IPS-20b (cell line): ENCODE measurements at regions not wholly inside any gene's neighbourhood (a gene's known extent, or its start where the extent isn't known, plus 50 kb on each side); places are given as distances from the start of the nearest gene placed in this dataset.
"Not testable (repeated sequence)": the region's sequence is repeated elsewhere in the genome, so short reads cannot be mapped to it uniquely, and the experiment has no call there.

Source experiments
- H3K27ac ChIP-seq: one replicate; pipeline ENCODE4 v1.5.1; 2013; ENCODE audit warnings: low read length
- H3K27me3 ChIP-seq: 2 replicates; pipeline ENCODE4 v1.6.1; 2013; ENCODE audit warnings: mild to moderate bottlenecking, low read length, inconsistent platforms; ENCODE audit not compliant: insufficient read depth
- H3K36me3 ChIP-seq: 2 replicates; pipeline ENCODE4 v1.6.1; 2013; ENCODE audit warnings: low read depth, mild to moderate bottlenecking, inconsistent platforms, low read length, moderate library complexity; ENCODE audit not compliant: insufficient read depth
- H3K4me1 ChIP-seq: 2 replicates; pipeline ENCODE4 v1.6.1; 2013; ENCODE audit warnings: mild to moderate bottlenecking, control low read depth, inconsistent platforms, low read length, moderate library complexity; ENCODE audit not compliant: insufficient read depth
- H3K4me3 ChIP-seq: 2 replicates; pipeline ENCODE4 v1.5.1; 2013; ENCODE audit warnings: mild to moderate bottlenecking, low read length, inconsistent platforms
- H3K9ac ChIP-seq: 2 replicates; pipeline ENCODE4 v1.6.1; 2013; ENCODE audit warnings: low read depth, mild to moderate bottlenecking, inconsistent platforms, low read length, moderate library complexity
- H3K9me3 ChIP-seq: 2 replicates; pipeline ENCODE4 v1.6.1; 2013; ENCODE audit warnings: mild to moderate bottlenecking, low read depth, low read length, inconsistent platforms; ENCODE audit not compliant: insufficient read depth

DNA sequence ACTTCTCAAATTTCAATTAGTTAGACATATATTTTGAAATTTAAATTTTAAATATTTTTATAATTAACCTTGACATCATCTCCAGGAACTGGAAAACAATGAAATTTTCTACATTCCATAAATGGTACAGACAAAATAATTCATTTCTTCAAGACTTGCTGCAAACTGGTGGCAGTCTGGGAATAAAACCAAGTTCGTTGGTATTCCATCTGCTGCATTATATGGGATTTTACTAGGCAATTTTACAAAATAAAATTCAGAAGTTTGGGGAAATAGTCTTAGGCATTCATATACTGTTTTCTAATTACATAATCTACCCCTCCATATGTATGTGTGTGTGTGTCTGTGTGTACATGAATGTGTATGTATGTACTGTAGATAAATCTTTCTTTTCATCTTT is 984.6 kb upstream of the KCND2 start:
- no peak overlapping the region for H3K4me3 ChIP-seq
- no peaks in the 10 kb centered on the region for H3K27me3 ChIP-seq
- H3K4me1 ChIP-seq: no peaks in the 10 kb centered on the region
- H3K9me3 ChIP-seq: no peaks in the 10 kb centered on the region
- no peaks in the 10 kb centered on the region for H3K36me3 ChIP-seq
- H3K27ac ChIP-seq: no peak overlapping the region
- H3K9ac ChIP-seq: no peak overlapping the region

DNA sequence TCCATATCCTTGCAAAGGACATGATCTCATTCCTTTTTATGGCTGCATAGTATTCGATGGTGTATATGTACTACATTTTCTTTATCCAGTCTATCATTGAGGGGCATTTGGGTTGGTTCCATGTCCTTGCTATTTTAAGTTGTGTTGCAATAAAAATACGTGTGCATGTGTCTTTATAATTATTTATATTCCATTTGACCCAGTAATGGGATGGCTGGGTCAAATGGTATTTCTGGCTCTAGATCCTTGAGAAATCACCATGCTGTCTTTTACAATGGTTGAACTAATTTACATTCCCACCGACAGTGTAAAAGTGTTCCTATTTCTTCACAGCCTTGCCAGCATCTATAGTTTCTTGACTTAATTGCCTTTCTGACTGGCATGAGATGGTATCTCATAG is 972.6 kb upstream of the KCND2 start:
- not testable (repeated sequence) for H3K27me3 ChIP-seq, H3K9ac ChIP-seq, H3K4me1 ChIP-seq, H3K27ac ChIP-seq, H3K4me3 ChIP-seq, H3K9me3 ChIP-seq, H3K36me3 ChIP-seq

GRCh38 chr7:119320316-119320715 is 952.7 kb upstream of the KCND2 start:
- Histone ChIP-seq H3K4me1 (no peaks in the 10 kb centered on the region), H3K4me3 (no peak overlapping the region), H3K9me3 (no peaks in the 10 kb centered on the region), H3K36me3 (no peaks in the 10 kb centered on the region), H3K27me3 (no peaks in the 10 kb centered on the region), H3K27ac (no peak overlapping the region), H3K9ac (no peak overlapping the region)

DNA sequence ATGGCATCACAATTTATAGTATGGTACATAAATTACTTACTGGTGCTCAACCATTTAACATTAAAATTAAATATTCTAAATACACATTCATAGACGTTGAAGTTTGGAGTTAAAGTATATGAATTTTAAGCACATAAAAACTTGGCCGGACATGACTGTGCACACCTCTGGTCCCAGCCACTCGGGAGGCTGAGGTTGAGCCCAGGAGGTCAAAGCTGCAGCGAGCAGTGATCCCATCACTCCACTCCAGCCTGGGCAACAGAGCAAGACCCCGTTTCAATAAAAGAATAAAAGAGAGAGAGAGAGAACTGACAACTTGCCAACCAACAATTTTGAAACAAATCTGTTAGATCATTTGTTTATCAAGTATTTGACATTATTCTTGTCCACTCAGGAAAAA is 943.3 kb upstream of the KCND2 start:
- Histone ChIP-seq H3K4me1 (no peaks in the 10 kb centered on the region), H3K27ac (no peak overlapping the region)

DNA sequence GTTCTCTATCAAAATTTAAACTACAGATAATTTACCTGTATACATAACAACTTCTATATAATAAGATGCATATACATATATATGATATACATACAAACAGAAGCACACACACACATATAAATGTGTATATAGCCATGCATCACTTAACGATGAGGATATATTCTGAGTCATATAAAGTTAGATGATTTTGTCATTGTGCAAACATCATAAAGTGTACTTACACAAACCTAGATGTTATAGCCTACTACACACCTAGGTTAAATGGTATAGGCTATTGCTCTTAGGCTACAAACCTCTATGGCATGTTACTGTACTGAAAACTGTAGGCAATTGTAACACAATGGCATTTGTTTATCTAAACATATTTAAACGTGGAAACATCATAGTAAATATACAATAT is 937.6 kb upstream of the KCND2 start:
- no peak overlapping the region for H3K9ac ChIP-seq
- no peaks in the 10 kb centered on the region for H3K36me3 ChIP-seq
- no peaks in the 10 kb centered on the region for H3K27me3 ChIP-seq
- no peaks in the 10 kb centered on the region for H3K9me3 ChIP-seq
- no peak overlapping the region for H3K27ac ChIP-seq
- H3K4me1 ChIP-seq: no peaks in the 10 kb centered on the region
- H3K4me3 ChIP-seq: no peak overlapping the region

More for the DNA sequence above, 943.3 kb upstream of the KCND2 start:
- Histone ChIP-seq H3K27me3 (no peaks in the 10 kb centered on the region), H3K4me3 (no peak overlapping the region), H3K36me3 (no peaks in the 10 kb centered on the region), H3K9ac (no peak overlapping the region), H3K9me3 (no peaks in the 10 kb centered on the region)

GRCh38 chr7:119341822-119342221 is 931.2 kb upstream of the KCND2 start:
- no peak overlapping the region for H3K9ac ChIP-seq
- H3K4me3 ChIP-seq: no peak overlapping the region
- no peaks in the 10 kb centered on the region for H3K9me3 ChIP-seq
- H3K4me1 ChIP-seq: no peaks in the 10 kb centered on the region
- no peaks in the 10 kb centered on the region for H3K27me3 ChIP-seq
- H3K27ac ChIP-seq: no peak overlapping the region
- no peaks in the 10 kb centered on the region for H3K36me3 ChIP-seq

DNA sequence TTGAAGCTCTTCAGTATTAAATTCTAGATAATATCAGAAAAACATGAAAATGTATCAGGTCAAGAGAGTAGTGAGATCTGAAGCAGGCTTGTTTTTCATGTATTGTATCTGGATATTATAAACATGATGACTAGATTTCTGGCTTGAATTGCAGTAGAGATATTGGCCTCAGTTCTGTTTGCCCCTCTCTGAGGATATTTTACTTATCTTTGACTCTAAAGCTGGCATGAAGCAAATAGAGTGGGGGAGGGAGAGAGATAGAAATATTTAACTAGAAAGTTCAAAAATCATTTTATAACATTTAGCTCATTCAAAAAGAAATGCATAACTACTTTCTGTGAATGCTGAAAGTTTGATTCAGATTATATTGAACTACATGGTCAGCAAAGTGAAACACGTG is 929.7 kb upstream of the KCND2 start:
- H3K36me3 ChIP-seq: no peaks in the 10 kb centered on the region
- H3K9ac ChIP-seq: no peak overlapping the region
- H3K4me3 ChIP-seq: no peak overlapping the region
- no peaks in the 10 kb centered on the region for H3K4me1 ChIP-seq
- H3K9me3 ChIP-seq: no peaks in the 10 kb centered on the region
- no peaks in the 10 kb centered on the region for H3K27me3 ChIP-seq
- no peak overlapping the region for H3K27ac ChIP-seq

DNA sequence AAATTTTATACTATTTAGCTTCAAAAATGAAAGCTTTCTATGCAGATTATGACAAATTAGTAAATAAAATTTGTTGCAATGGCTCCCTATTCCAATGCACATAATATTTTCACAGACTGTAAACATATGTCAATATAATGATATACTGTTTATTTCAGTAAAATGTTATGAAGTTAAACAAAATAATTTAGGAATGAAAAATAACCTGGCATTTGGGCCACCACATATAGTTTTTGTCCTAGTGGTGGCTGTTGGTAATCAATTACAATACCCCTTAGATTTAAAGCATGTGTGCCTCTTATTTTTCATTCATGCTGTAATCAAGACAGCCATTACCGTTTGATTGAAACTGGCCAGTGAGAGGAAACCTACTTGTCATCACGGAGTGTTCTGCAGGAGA is 928.5 kb upstream of the KCND2 start:
- no peaks in the 10 kb centered on the region for H3K27me3 ChIP-seq

DNA sequence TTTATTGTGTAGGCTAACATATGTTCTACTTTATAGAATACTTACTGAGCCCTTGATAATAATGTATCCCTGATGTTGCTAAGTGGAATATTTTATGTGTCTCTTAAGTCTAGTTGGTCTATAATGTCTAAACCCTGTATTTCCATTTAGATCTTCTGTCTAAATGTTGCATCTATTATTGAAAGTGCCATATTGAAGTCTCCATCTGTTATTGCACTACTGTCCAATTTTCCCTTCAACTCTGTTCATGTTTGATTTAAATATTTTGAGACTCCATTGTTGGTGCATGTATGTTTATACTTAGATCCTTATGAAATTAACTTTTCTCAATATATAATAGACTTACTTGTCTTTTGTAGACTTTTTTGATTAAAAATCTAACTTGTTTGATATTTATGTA is 924.5 kb upstream of the KCND2 start:
- Histone ChIP-seq H3K9ac (no peak overlapping the region), H3K4me1 (no peaks in the 10 kb centered on the region), H3K9me3 (no peaks in the 10 kb centered on the region), H3K27ac (no peak overlapping the region), H3K27me3 (no peaks in the 10 kb centered on the region), H3K4me3 (no peak overlapping the region), H3K36me3 (no peaks in the 10 kb centered on the region)

More for the DNA sequence above, 928.5 kb upstream of the KCND2 start:
- Histone ChIP-seq H3K9me3 (no peaks in the 10 kb centered on the region), H3K4me3 (no peak overlapping the region), H3K36me3 (no peaks in the 10 kb centered on the region), H3K4me1 (no peaks in the 10 kb centered on the region), H3K27ac (no peak overlapping the region), H3K9ac (no peak overlapping the region)

- no peak overlapping the region for H3K9ac ChIP-seq
- no peak overlapping the region for H3K27ac ChIP-seq
- H3K36me3 ChIP-seq: no peaks in the 10 kb centered on the region
- no peaks in the 10 kb centered on the region for H3K4me1 ChIP-seq
- H3K9me3 ChIP-seq: no peaks in the 10 kb centered on the region
- H3K4me3 ChIP-seq: no peak overlapping the region
- no peaks in the 10 kb centered on the region for H3K27me3 ChIP-seq
Measured at GRCh38 chr7:119350334-119350733, 922.6 kb upstream of the KCND2 start.

DNA sequence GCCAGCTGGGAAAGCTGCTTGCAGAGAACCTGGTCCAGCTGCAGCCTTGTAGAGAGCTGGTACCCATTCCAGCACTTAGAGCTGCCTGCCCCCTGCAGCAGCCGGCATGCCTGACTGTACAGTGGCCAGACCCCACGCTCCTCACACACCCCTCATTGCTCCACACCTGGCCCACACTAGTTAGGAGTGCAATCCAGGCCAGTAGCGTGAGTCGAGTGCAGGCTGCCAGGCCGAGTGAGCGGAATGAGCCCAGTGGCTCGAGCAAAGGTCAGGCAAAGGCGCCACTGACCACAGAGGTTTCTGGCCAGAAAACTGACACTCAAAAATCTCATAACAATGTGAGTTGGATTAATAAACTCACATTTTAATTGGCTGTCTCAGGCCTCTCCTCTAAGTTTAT is 921.7 kb upstream of the KCND2 start:
- Histone ChIP-seq H3K36me3 (no peaks in the 10 kb centered on the region), H3K27ac (no peak overlapping the region), H3K27me3 (no peaks in the 10 kb centered on the region), H3K9me3 (no peaks in the 10 kb centered on the region), H3K4me1 (no peaks in the 10 kb centered on the region), H3K9ac (no peak overlapping the region), H3K4me3 (no peak overlapping the region)

- no peaks in the 10 kb centered on the region for H3K36me3 ChIP-seq
- H3K27me3 ChIP-seq: no peaks in the 10 kb centered on the region
- no peak overlapping the region for H3K27ac ChIP-seq
- no peak overlapping the region for H3K4me3 ChIP-seq
- no peak overlapping the region for H3K9ac ChIP-seq
- no peaks in the 10 kb centered on the region for H3K4me1 ChIP-seq
- H3K9me3 ChIP-seq: no peaks in the 10 kb centered on the region; the same call in 1 of the 2 replicates
Measured at GRCh38 chr7:119374436-119374835, 898.5 kb upstream of the KCND2 start.

DNA sequence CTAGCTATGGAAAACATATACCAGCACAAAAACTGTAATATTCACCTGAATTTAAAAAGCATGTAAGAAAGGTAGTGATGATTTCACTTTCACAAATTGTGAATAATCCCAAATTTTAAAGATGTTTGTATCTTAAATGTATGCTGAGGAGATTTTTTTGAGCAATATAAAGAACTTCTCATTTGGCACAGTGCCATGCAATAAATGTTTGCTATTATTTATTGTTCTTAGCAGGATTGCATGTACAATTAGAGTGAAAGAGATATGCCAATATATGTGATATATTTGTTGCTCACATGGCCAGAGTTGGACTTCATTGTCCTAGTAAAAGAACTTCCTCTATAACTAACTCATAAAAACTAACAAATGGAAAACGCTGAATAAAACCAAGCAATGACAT is 895.1 kb upstream of the KCND2 start:
- H3K27me3 ChIP-seq: no peaks in the 10 kb centered on the region
- no peak overlapping the region for H3K27ac ChIP-seq
- H3K4me3 ChIP-seq: no peak overlapping the region
- H3K9ac ChIP-seq: no peak overlapping the region
- no peaks in the 10 kb centered on the region; the same call in 1 of the 2 replicates for H3K9me3 ChIP-seq
- H3K36me3 ChIP-seq: no peaks in the 10 kb centered on the region
- no peaks in the 10 kb centered on the region for H3K4me1 ChIP-seq
